GM18520 (cell line): ENCODE measurements at regions not wholly inside any gene's neighbourhood (a gene's known extent, or its start where the extent isn't known, plus 50 kb on each side); places are given as distances from the start of the nearest gene placed in this dataset.

Source experiments
- ATAC-seq: cut with Tn5 transposase; IDR thresholded peaks from one replicate; pipeline ENCODE4 v1.9.1; 2021; ENCODE audit not compliant: unreplicated experiment

DNA sequence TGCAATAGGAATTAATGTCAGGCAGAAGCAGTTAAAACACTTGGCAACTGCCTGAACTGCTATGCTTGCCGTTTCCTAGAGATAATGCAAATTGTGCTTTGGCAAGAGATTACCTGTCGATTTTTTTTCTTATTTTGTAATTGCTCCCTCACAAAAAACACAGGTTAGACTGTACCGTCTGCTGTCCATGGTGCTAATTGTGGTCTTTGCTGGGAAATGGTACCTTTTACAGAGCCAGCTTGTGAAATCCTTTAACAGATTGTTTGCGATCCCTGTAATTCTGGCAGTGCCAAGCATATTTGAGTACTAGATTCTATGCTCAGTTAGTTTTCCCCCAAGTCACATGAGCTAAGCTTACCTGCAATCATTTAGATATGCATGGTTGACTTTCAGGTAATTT is 2125.8 kb upstream of the WWC1 start:
- ATAC-seq: no peak

- no peak for ATAC-seq
Measured at GRCh38 chr5:166166071-166166470, 2125.4 kb upstream of the WWC1 start.

DNA sequence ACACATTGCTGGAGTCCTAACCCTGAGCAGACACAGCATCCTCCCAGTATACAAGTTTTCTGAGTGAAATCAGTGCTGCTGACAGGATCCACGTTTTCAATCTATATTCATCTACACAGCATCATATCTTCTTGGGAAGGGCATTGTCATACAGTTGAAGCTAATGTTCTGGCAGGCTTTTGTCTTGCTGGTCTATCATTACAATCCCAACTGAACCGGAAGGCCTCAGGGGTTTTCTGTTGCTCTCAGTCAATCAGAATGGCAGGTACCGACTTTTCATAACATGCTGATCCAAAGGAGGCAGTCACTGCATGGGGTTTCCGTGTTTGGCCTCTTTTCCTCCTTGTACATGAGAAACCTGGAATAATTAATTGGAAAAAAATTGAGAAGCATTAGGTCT is 2118.8 kb upstream of the WWC1 start:
- no peak for ATAC-seq

GRCh38 chr5:166178411-166179080 is 2112.9 kb upstream of the WWC1 start:
- no peak for ATAC-seq

DNA sequence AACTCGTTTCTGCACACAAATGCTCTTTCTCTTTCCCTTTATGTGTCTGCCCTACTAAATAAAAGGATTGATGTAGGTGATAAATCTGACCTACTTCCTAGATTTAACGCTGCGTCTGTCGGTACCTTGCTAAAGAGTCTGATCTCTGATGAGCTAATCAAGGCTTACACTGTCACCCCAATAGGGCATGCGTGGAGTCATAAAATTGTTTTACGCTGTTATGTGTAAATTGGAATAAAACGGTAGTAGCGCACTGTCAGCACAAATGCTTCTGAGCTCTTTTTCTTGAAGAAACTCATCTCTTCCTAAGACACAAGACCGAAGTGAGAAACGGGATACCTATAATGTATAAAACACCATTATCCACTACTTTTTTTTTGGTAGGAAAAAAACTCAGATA is 2106.3 kb upstream of the WWC1 start:
- ATAC-seq: no peak

DNA sequence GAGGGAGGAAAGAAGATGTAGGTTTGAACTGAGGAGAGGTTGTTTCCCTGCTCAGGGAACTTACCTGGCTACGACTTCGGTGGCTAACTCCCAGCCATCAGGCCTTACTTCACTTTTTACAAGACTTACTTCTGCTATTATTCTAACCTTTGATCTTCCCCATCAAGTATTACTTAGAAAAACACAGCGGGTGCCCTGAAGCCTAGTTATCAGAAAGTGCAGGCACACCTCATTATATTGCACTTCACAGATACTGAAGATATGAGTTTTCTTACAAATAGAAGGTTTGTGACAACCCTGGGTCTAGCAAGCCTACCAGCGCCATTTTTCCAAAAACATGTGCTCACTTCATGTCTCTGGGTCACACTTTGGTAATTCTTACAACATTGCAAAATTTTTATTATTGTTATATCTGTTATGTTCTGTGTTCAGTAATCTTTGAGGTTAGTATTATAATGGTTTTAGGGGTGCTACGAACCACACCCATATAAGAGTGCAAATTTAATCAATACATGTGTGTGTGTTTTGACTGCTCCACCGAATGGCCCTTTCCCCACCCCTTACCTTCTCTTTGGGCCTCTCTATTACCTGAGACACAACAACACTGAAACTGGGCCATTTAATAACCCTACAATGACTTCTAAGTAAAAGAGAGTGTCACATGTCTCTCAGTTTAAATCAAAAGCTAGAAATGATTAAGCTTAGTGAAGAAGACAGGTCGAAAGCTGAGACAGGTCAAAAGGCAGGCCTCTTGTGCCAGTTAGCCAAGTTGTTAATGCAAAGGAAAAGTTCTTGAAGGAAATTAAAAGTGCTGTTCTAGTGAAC is 2102.7 kb upstream of the WWC1 start:
- no peak for ATAC-seq

DNA sequence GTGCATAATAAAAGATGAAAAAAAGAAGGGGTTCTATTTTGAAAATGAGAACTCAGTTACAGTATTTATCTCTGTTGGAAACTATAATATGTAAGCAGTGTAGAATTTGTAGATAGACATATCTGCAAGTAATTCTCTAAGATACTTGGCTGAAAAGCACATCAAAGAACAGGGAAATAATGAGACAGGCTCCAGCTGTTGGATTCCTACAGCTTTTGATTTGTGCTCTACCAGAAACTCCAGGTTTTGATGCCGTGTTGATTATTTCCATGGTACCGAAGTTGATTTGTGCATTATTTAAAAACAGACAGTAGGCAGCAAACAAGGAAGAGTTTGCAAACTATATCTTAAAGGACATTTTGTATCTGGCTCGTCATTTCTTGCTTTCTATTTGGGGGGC is 2098.7 kb upstream of the WWC1 start:
- ATAC-seq: no peak

- ATAC-seq: no peak
Measured at GRCh38 chr5:166195981-166196380, 2095.5 kb upstream of the WWC1 start.

- no peak for ATAC-seq
Measured at GRCh38 chr5:166200532-166200931, 2090.9 kb upstream of the WWC1 start.

- no peak for ATAC-seq
Measured at GRCh38 chr5:166211640-166212039, 2079.8 kb upstream of the WWC1 start.

GRCh38 chr5:166236327-166236726 is 2055.1 kb upstream of the WWC1 start:
- no peak for ATAC-seq

DNA sequence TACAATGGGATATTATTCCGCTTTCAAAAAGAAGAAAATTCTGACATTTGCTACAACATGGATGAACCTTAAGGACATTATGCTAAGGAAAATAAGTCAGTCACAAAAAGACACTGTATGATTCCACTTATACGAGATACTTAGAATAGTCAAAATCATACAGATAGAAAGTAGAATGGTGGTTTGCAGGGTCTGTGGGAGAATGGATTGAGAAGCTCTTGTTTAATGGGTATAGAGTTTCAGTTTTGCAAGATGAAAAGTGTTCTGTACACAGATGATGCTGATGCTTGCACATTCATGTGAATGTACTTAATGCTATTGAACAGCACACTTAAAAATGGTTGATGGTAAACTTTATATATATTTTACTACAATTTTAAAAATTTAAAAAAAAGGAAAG is 2050.7 kb upstream of the WWC1 start:
- ATAC-seq: no peak

DNA sequence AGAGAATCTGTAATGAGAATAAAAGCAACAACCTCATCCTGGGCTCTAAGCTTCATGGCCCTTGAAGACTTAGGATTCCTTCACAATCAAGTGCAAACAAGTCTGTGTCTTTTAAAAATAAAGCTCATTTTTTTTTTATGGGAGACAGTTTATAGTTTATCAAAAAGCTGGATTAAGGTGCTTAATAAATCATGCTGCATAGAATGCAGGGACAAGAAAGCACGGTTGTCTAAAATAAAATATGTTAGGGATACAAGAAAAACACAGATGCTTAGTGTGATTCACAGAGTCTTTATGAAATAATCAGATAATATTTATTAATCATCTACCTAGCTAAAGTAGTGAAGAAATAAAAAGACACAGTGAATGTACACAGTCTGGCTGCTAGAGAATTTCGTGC is 2045.9 kb upstream of the WWC1 start:
- ATAC-seq: no peak

DNA sequence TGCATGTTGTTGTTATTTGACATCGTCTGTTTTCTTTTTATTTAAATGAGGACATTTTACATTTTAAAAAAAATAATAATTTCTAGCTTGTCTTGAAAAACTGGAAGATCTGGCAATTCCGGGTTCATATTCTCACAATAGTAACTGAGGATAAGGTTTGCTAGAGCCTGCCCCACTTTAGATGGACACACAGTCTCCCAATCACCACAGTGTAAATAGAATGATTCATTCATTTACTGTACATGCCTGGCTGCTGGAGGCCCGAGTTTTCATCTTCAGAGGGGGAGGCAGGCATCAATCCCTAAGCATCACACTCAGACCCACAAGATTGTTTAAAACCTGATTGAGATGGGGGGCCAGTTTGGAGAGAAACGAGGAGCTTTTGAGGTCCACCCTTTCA is 2039.7 kb upstream of the WWC1 start:
- no peak for ATAC-seq

DNA sequence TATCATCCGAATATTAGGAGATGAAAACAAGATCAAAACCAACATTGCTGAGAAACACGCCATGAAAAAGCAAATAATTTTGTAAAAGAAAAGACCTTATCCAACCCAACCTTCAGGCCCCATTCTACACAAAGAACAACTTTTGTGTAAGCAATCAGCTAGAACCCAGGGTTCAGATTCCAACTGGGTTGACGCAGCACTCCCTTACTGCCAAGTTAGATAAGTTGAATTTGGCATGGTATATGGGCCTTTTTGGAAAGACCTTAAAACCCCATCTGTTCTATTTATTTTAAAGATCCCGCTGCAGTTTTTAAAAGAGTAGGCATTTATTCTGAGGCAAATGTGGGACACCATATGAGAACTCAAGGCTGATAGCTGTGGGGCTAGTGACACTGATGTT is 2033.8 kb upstream of the WWC1 start:
- ATAC-seq: no peak

GRCh38 chr5:166262395-166262794 is 2029.0 kb upstream of the WWC1 start:
- ATAC-seq: no peak

- no peak for ATAC-seq
Measured at GRCh38 chr5:166267907-166268306, 2023.5 kb upstream of the WWC1 start.

DNA sequence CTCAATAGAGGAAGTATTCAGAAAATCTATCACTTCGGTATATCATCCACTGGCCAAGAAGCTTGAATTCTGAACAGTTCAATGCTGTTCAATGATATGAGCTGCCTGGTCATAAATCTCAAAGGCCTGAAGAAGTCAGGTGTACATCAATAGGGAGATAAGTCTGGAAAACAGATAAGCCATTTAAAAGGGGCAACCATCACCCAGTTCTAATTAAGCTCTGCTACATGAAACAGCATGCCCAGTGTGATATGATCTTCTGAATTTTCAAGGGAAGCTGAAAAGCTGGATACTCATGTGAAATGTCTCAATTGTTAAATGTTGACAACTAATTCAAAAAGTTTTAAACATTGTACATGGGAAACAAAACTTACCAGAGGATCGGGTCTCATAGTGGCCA is 2020.7 kb upstream of the WWC1 start:
- no peak for ATAC-seq

GRCh38 chr5:166276006-166276405 is 2015.4 kb upstream of the WWC1 start:
- no peak for ATAC-seq

DNA sequence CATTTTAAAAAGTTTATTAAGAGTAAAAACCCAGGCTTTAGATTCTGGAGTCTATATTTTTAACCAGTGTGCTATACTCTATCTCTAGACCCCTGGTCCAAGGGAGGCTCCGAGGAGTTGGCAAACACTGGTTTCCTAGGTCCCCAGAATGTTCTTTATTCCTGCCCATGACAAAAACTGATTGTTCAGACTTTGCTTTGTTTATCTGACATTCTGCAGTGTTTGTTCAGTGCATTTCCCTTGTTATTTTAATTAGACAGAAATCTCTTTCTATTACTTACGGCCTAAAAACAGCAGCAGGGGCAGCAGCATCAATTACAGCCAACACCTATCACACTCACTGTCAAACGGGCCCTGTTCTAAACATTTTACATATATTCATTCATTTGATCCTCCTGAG is 2011.6 kb upstream of the WWC1 start:
- ATAC-seq: no peak

DNA sequence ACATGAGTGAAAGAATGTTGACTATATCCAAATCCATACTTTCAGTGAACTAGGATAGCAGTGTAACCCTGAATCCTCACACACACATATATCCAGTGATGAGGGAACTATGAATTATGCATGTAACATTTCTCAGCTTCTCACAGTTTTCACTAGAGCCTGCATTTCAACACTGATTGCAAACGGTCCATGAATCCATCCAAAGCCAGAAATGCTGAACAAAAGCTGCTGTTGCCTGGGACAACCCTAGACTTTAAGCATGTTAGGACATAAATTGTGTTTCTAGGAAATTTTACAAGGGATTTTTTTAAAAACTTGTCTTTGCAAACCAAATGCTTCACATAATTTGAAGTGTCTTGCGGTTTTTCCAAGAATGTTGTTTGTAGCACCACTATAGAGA is 2010.0 kb upstream of the WWC1 start:
- ATAC-seq: no peak

DNA sequence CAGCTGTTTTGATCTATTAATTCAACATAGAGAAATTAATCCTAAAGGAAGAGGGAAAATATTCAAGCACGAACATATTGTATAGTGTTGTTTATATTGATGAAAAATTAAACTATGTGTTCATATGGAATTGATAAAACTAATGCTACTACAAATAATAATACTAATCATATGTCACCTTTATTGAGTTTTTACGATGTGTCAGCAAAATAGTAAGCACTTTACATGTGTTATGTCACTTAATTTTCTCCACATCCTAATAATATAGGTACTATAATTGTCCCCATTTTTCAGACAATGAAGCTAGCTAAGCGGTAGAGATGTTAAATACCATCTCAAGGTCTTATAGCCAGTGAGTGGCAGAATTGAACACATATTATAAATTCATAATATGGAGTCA is 2008.5 kb upstream of the WWC1 start:
- no peak for ATAC-seq

DNA sequence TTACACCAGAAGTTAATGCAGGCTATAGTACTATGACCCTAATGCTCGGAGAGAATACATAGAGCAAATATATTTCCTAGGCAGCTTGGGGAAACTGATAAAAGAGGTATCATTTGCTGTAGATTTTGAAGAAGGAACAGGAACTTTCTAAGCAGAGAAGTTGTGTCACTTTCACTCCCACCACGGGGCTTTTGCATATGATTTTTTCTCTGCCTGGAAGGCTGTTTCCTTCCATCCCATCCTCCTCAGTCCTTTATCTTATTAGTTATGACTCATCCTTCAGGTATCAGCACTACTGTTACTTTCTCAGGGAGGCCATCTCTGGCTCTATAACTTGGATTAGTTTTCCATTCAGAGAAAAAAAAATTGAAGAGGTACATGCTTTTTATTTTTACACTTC is 2006.1 kb upstream of the WWC1 start:
- ATAC-seq: no peak
